Panc1 (cell line): ENCODE measurements at regions not wholly inside any gene's neighbourhood (a gene's known extent, or its start where the extent isn't known, plus 50 kb on each side); places are given as distances from the start of the nearest gene placed in this dataset.

Experiments
- ATAC-seq: fragments of 200-7000 bp; cut with Tn5 transposase; 2 replicates; pipeline ENCODE4 v1.9.1; 2020; ENCODE audit warnings: mild to moderate bottlenecking, moderate library complexity
- BruUV-seq: library from RNA; stranded (reverse); fragments of 400-500 nt; replicated peaks from 2 replicates; lab custom pipeline; 2021; lab: Mats Ljungman, UMichigan
- CTCF ChIA-PET: fragments of 300-600 bp; sonication (Branson Sonifier 250); formaldehyde crosslinking; loops from one replicate; lab custom pipeline; 2022; ENCODE audit warnings: antibody characterized with exemption; lab: Charles Lee
- POLR2A ChIA-PET: fragments of 300-600 bp; sonication (Branson Sonifier 250); formaldehyde crosslinking; loops from one replicate; lab custom pipeline; 2022; ENCODE audit warnings: antibody characterized with exemption; lab: Charles Lee
- DNase-seq: peaks from one replicate; pipeline ENCODE4 v3.0.0-alpha.2; 2010; ENCODE audit warnings: low read depth, low spot score
- H3K27ac ChIP-seq: 2 replicates; pipeline ENCODE4 v1.5.1; 2011; ENCODE audit warnings: mild to moderate bottlenecking, low read length, inconsistent platforms
- H3K27me3 ChIP-seq: fragments of 200-500 bp; sonication (Bioruptor generic); 2 replicates; pipeline ENCODE4 v1.6.0; 2014; ENCODE audit warnings: low read length, inconsistent platforms; ENCODE audit not compliant: control insufficient read depth, insufficient read depth
- H3K36me3 ChIP-seq: fragments of 200-500 bp; sonication (Bioruptor generic); 2 replicates; pipeline ENCODE4 v1.5.1; 2014; ENCODE audit warnings: inconsistent platforms, mild to moderate bottlenecking, low read length, moderate library complexity; ENCODE audit not compliant: control insufficient read depth, insufficient read depth
- H3K4me1 ChIP-seq: 2 replicates; pipeline ENCODE4 v1.5.1; 2011; ENCODE audit warnings: inconsistent platforms, mild to moderate bottlenecking, low read length, moderate library complexity; ENCODE audit not compliant: control insufficient read depth, insufficient read depth
- H3K4me3 ChIP-seq, 2 experiments: 2 replicates each; pipeline ENCODE4 v1.5.1; 2011 to 2012; ENCODE audit warnings: low read depth in 2 of 2, low read length in 2 of 2, mild to moderate bottlenecking in 2 of 2, inconsistent platforms in 1 of 2, moderate library complexity in 1 of 2
- H3K9me3 ChIP-seq: fragments of 200-500 bp; sonication (Bioruptor generic); 2 replicates; pipeline ENCODE4 v1.5.1; 2014; ENCODE audit warnings: low read depth, mild to moderate bottlenecking, inconsistent platforms, low read length, moderate library complexity; ENCODE audit not compliant: control insufficient read depth, insufficient read depth
- POLR2AphosphoS5 ChIP-seq: IDR thresholded peaks from 2 replicates; pipeline ENCODE4 v1.6.1; 2012; ENCODE audit warnings: mild to moderate bottlenecking, low read depth, low read length, moderate library complexity
- SIN3A ChIP-seq: IDR thresholded peaks from 2 replicates; pipeline ENCODE4 v1.6.1; 2012; ENCODE audit warnings: low read depth, mild to moderate bottlenecking, low read length, moderate library complexity, borderline replicate concordance; ENCODE audit not compliant: insufficient read depth
- TCF7L2 ChIP-seq: IDR thresholded peaks from 2 replicates; pipeline ENCODE4 v1.6.1; 2011; ENCODE audit warnings: mild to moderate bottlenecking, low read depth, low read length, inconsistent platforms
- in situ Hi-C: cut with HindIII; loops from 2 replicates; pipeline ENCODE4 v1.10.0; 2016; ENCODE audit warnings: low sequenced_read_pairs, low pct_unique_long_range_greater_than_20kb
- intact Hi-C: fragments of 100-400 bp; cut with micrococcal nuclease; formaldehyde crosslinking; loops from one replicate; pipeline ENCODE4 v1.10.0; 2022; ENCODE audit not compliant: unreplicated experiment
- TF ChIP-seq, protein P1 (sequence below), 2 experiments: IDR thresholded peaks; 2 replicates each; pipeline ENCODE4 v1.6.1; 2011 to 2012; ENCODE audit warnings: low read depth in 2 of 2, control low read depth in 1 of 2, low read length in 1 of 2, mild to moderate bottlenecking in 1 of 2, moderate library complexity in 1 of 2; ENCODE audit not compliant: insufficient read depth in 1 of 2
- TF ChIP-seq, protein P2 (sequence below): fragments of 450-650 bp; IDR thresholded peaks from 2 replicates; pipeline ENCODE4 v1.5.1; 2017; ENCODE audit warnings: mild to moderate bottlenecking

DNA sequence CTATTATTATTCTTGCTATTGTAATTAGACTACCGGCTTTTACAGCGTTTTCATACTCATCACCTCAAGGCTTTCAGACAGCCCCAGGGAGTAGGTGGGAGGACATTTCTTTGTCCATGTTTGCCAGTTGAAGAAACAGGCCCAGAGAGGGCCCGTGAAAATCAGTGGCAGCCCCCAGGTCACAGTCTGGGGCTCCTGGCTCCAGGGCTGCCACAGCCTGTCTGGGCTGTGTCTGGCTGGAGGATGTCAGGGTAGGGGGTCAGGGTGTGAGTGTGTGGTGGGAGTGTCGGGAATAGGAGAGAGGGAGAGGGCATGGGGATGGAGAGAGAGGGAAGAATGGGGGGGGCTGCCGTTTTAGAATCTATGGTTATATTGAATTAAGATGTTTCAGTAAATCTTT is 118.2 kb upstream of the TLE3 start:
- Histone ChIP-seq H3K27ac (no peak overlapping the region), H3K36me3 (no peaks in the 10 kb centered on the region), H3K27me3 (no peaks in the 10 kb centered on the region), H3K4me3 (no peak overlapping the region), H3K4me1 (no peaks in the 10 kb centered on the region), H3K9me3 (no peaks in the 10 kb centered on the region)
- ChIA-PET POLR2A (no interaction called here), CTCF (no interaction called here)
- DNase-seq (no peak), ATAC-seq (no peak)
- in situ Hi-C loops, result no loop called here
- intact Hi-C loops, result no loop called here
- no TSS peak for BruUV-seq
- TF ChIP-seq, protein P1, sequence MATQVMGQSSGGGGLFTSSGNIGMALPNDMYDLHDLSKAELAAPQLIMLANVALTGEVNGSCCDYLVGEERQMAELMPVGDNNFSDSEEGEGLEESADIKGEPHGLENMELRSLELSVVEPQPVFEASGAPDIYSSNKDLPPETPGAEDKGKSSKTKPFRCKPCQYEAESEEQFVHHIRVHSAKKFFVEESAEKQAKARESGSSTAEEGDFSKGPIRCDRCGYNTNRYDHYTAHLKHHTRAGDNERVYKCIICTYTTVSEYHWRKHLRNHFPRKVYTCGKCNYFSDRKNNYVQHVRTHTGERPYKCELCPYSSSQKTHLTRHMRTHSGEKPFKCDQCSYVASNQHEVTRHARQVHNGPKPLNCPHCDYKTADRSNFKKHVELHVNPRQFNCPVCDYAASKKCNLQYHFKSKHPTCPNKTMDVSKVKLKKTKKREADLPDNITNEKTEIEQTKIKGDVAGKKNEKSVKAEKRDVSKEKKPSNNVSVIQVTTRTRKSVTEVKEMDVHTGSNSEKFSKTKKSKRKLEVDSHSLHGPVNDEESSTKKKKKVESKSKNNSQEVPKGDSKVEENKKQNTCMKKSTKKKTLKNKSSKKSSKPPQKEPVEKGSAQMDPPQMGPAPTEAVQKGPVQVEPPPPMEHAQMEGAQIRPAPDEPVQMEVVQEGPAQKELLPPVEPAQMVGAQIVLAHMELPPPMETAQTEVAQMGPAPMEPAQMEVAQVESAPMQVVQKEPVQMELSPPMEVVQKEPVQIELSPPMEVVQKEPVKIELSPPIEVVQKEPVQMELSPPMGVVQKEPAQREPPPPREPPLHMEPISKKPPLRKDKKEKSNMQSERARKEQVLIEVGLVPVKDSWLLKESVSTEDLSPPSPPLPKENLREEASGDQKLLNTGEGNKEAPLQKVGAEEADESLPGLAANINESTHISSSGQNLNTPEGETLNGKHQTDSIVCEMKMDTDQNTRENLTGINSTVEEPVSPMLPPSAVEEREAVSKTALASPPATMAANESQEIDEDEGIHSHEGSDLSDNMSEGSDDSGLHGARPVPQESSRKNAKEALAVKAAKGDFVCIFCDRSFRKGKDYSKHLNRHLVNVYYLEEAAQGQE (IDR thresholded peaks at IDR 0.05; ENCODE audit: insufficient read depth in 1 of 2, low read depth in 2 of 2, low read length in 1 of 2), result no peak
- TF ChIP-seq TCF7L2, result no peak

DNA sequence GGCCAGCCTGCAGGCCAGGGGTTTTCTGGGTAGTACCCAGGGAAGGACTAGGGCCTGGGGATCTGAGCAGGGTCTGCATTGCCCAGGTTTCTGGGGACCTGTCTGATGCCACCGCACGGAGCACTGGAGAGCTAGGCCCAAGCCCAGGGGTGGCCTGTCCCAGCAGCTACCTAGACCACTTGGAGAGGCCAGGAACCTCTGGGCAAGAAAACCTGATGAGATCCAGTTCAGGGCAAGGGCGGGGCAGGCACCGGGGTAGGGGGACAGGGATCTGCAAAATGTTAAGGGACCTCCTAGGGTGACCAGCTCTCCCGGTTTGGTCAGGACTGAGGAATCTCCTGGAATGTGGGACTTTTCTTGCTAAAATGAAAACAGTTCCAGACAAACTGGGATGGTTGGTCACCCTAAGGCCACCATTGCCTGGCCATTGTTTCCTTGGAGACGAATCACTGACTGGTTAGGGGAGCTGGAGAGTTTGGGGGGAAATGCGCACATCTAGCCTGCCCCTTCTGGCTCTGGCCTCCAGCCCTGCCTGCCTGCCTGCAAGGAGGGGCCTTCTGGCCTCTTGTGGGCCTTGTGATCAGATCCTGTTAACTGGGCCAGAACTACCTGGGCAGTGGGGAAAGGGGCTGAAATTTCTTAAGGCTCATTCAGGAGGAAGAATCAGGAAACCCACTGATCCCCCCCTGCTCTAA is 117.4 kb upstream of the TLE3 start:
- POLR2A ChIA-PET, result no interaction called here
- TF ChIP-seq, protein P1 (IDR thresholded peaks at IDR 0.05; ENCODE audit: insufficient read depth in 1 of 2, low read depth in 2 of 2, low read length in 1 of 2), result no peak
- Histone ChIP-seq H3K4me3 (no peak overlapping the region), H3K4me1 (no peaks in the 10 kb centered on the region), H3K36me3 (no peaks in the 10 kb centered on the region), H3K9me3 (no peaks in the 10 kb centered on the region), H3K27me3 (no peaks in the 10 kb centered on the region), H3K27ac (no peak overlapping the region)
- in situ Hi-C loops, result no loop called here
- no peak for ATAC-seq
- intact Hi-C loops, result no loop called here
- no peak for DNase-seq
- no TSS peak for BruUV-seq
- CTCF ChIA-PET, result no interaction called here

DNA sequence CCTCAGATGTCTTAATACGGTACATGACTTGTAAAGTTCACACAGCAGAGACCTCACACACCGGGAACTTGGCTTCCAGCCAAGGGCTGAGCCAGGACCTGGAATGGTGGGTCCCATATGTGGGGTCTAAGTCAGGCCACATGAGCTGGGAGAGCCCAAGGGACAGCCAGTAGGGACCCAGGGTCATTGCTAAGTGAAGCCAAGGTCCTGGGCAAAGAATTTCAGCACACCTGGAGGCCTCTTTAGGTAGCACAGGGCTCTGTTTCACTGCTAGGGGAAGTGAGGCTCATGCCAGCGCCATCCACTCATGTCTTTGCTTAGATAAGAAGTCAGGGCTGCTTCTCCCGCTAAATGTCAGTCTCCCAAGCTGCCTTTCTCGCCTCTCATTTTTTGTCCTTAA is 116.6 kb upstream of the TLE3 start:
- POLR2A ChIA-PET, result no interaction called here
- CTCF ChIA-PET, result no interaction called here
- H3K4me3 ChIP-seq, result no peak overlapping the region
- no peaks in the 10 kb centered on the region for H3K9me3 ChIP-seq
- no peak; the same call in 1 of the 2 replicates for ATAC-seq
- BruUV-seq, result no TSS peak
- no peak for DNase-seq
- in situ Hi-C loops (no loop called here), intact Hi-C loops (no loop called here)
- TF ChIP-seq TCF7L2 (no peak), POLR2AphosphoS5 (no peak), SIN3A (no peak)
- TF ChIP-seq, protein P2, sequence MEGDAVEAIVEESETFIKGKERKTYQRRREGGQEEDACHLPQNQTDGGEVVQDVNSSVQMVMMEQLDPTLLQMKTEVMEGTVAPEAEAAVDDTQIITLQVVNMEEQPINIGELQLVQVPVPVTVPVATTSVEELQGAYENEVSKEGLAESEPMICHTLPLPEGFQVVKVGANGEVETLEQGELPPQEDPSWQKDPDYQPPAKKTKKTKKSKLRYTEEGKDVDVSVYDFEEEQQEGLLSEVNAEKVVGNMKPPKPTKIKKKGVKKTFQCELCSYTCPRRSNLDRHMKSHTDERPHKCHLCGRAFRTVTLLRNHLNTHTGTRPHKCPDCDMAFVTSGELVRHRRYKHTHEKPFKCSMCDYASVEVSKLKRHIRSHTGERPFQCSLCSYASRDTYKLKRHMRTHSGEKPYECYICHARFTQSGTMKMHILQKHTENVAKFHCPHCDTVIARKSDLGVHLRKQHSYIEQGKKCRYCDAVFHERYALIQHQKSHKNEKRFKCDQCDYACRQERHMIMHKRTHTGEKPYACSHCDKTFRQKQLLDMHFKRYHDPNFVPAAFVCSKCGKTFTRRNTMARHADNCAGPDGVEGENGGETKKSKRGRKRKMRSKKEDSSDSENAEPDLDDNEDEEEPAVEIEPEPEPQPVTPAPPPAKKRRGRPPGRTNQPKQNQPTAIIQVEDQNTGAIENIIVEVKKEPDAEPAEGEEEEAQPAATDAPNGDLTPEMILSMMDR, result no peak
- TF ChIP-seq, protein P1 (IDR thresholded peaks at IDR 0.05; ENCODE audit: insufficient read depth in 1 of 2, low read depth in 2 of 2, low read length in 1 of 2), result no peak
- H3K36me3 ChIP-seq, result no peaks in the 10 kb centered on the region
- H3K27ac ChIP-seq, result no peak overlapping the region
- H3K27me3 ChIP-seq, result no peaks in the 10 kb centered on the region
- H3K4me1 ChIP-seq, result no peaks in the 10 kb centered on the region
